AG20443 (cell line): ENCODE measurements at regions not wholly inside any gene's neighbourhood (a gene's known extent, or its start where the extent isn't known, plus 50 kb on each side); places are given as distances from the start of the nearest gene placed in this dataset.
A peak's percentile ranks its signal among the peaks of the same experiment; 100 is the strongest.
"Not testable (repeated sequence)": the region's sequence is repeated elsewhere in the genome, so short reads cannot be mapped to it uniquely, and the experiment has no call there.

Source experiments
- DNase-seq: peaks from one replicate; pipeline ENCODE4 v3.0.0; 2012; ENCODE audit warnings: low spot score, mixed read lengths

DNA sequence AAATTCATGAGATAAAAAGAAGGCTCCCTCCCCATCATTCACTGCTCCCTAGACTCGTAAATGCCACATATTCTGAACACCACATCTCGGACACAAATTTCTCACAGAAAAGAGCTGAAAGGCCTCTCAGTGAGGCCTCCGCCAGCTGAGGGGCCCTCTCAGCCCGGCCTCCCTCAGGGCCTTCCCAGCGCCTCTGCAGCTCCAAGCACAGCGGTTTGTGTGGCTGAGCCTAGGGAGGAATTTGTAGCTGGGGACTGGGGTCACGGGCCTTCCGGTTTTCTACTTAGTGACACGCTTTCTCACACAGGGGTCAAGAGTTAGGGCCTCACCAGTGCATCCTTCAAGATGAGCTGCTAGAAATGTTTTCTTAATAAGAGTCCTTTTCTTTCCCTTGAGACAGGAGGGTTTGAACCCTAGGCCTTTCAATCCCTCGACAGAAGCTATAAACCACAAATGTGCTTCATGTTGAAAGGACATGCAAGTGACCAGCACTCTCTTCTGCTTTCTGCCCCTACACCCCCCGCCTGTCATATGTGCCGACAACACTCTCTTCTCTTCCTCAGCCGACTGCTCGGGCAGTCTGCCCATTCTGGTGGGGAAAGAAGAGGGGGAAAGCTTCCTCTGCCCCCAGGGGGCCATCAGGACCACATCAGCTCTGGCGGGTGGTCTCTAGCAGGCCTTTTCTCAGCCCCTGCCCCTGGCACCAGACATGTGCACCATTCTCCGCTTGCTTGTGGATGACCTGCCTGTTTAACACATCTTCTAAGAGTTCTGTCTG, 104.9 kb downstream of the CHIC2 start:
- no peak for DNase-seq

DNA sequence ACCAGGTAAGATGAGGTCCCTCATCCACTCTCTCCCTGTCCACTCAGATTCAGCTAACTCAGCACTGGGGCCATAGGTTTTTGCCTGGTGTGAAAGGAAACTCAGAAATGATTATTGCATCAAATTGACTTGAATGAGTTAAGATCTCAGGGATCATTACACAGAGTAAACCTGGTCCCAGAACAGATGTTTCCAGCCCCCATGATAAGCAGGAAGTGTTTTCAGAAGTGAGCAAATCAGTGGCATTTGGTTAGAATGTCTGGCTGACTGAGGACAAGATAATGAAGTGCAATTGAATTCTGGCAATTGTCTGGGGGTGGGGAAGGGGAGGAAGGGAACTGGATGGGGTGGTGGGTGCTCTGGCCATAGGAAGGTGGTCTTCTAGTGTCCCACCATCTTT, 108.0 kb downstream of the CHIC2 start:
- no peak for DNase-seq

DNA sequence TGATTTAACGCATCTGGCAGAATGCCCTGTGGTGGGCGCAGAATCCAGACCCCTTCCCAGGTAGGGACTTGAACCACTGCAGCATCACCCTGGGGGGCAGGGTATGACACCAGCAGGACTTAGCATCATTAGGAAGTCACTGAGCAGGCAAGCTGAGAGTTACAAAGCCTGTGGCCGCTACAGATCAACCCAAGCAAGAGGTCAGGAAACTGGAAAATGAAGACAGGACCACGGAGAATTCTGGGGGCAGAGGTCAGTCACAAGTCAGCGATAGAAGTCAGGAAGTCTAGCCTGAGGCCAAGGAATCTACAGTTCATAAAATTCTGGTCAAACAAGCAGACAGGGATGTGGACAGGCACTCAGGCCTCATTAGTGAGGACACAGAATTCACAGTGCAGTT, 108.4 kb downstream of the CHIC2 start:
- DNase-seq: no peak

DNA sequence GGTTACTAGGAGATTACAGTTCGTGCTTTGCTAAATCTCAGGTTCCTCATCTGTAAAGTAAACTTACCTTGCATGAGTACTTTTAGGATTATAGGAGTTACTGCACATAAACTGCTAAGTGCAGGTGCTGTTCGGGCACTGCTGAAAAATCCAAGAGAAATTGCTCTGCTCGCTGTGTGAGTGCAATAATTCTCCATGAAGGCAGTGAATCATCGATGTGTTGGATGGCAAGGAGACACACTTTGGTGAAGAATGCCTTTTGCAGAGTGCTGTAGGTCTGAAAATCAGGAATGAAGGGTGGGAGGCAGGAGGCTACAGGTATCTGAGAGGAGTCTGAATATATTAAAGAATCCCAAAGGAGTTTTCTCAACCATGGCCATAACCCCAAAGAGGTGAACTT, 113.0 kb downstream of the CHIC2 start:
- no peak for DNase-seq

DNA sequence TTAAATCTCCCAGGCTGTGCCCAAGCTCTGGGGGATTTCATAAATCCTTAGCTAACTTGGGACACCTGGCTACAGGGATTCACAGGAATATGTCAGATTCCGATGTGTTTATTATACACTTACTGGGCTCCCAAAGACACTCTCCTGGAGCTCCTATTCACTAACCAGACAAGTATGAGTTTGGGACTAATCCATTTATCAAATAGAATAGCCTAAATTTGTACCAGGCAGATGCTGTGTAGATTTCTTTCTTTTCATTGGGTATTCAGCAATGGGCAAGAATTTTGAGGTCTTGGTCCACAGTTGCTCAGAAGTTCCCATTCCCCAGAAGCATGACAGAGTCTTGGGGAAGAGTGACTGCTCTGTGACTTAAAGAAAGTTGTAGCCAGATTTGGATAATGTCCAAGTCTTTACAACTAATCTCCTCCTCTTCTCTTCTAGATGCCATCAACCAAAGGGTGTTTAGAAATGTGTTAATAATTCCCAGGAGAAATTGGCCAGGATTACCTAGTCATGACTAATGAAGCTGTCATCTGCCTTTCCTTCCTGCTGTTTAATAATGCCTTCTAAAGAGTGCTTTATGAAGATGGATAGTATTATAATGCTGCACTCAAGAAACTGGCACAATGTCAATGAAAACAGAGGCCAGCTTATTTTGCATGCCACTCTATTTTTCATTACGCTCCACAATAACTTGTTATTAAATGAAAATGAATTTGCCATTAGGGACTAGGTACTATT, 120.9 kb downstream of the CHIC2 start:
- DNase-seq: peak; percentile 24

DNA sequence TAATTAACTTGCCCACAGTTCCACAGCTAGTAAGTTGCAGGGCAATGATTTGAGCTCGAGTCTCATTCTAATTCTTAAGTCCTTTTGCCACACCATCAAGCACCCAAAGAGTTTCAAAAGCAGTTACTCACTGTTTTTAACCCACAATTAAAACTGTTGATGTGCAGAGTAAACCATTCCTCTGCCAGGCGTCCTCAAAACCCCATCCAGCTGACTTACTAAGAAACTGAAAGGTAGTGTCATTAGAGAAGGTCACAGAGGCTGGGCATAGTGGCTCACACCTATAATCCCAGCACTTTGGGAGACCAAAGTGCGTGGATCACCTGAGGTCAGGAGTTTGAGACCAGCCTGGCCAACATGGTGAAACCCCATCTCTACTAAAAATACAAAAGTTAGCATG, 121.7 kb downstream of the CHIC2 start:
- DNase-seq: no peak

DNA sequence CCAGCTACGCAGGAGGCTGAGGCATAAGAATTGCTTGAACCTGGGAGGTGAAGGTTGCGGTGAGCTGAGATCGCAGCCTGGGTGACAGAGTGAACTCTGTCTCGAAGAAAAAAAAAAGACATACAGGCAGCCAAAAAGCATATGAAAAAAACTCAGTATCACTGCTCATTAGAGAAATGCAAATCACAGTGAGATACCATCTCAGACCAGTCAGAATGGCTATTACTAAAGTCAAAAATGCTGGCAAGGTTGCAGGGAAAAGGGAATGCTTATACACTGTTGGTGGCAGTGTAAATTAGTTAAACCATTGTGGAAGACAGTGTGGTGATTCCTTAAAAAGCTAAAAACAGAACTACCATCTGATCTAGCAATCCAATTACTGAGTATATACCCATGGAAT, 123.1 kb downstream of the CHIC2 start:
- DNase-seq: no peak

DNA sequence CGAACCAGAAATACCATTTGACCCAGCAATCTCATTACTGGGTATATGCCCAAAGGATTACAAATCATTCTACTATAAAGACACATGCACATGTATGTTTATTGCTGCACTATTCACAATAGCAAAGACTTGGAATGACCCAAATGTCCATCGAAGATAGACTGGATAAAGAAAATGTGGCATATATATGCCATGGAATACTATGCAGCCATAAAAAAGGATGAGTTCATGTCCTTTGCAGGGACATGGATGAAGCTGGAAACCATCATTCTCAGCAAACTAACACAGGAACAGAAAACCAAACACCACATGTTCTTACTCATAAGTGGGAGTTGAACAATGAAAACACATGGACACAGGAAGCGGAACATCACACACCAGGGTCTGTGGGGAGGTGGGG, 124.5 kb downstream of the CHIC2 start:
- DNase-seq: not testable (repeated sequence)

DNA sequence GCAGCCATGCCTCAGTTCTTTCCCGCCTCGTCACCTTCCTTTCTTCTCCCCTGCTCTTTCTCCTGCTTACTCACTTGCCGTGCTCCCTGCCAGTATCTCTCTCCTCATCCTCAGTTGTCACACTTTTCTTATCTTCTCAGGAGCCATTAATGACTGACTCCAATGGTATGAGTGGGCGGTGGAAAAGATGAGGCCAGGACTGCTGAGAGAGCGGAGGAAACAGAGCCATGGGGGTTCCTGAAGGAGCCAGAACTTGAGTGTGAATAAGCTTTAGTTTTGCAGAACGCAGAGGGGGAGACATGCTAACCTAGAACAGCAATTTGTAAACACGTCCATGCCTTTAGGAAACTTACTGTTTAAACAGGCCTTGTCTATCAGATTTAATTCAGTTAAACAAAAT, 126.5 kb downstream of the CHIC2 start:
- peak; percentile 47 for DNase-seq

DNA sequence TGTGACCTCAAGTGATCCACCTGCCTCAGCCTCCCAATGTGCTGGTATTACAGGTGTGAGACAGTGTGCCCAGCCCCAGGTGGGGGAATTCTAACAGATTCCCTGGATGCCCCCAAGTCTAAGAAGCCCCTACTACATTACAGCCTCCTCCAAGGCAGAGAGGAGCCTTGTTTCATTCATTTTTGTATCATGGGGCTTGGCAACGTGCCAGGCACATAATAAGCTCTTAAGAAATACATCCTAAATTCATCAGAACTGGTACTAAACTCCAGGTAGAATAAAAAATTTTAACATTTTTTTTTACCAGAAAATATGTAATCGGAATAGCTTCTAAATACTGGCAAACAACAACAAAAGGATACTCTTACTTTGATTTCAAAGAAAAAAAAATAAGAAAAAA, 127.1 kb downstream of the CHIC2 start:
- DNase-seq: no peak

DNA sequence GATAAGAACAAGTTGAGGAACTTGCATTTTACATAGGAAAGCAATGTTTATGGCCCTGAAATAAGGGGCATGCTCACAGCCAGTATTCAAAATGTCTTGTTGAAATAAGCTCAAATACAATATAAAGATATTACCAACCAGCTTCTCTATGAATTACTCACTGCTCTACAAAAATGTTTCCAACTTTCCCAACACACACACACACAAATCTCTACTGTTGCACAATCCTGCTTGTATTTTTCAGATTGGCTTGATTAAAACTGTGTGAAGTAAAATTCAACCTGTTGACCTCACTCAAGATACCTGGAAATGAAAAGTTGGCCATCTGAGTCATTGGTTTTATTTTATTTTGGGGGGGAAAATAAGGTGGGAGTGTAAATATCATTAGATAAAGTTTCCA, 128.6 kb downstream of the CHIC2 start:
- peak; percentile 46 for DNase-seq

DNA sequence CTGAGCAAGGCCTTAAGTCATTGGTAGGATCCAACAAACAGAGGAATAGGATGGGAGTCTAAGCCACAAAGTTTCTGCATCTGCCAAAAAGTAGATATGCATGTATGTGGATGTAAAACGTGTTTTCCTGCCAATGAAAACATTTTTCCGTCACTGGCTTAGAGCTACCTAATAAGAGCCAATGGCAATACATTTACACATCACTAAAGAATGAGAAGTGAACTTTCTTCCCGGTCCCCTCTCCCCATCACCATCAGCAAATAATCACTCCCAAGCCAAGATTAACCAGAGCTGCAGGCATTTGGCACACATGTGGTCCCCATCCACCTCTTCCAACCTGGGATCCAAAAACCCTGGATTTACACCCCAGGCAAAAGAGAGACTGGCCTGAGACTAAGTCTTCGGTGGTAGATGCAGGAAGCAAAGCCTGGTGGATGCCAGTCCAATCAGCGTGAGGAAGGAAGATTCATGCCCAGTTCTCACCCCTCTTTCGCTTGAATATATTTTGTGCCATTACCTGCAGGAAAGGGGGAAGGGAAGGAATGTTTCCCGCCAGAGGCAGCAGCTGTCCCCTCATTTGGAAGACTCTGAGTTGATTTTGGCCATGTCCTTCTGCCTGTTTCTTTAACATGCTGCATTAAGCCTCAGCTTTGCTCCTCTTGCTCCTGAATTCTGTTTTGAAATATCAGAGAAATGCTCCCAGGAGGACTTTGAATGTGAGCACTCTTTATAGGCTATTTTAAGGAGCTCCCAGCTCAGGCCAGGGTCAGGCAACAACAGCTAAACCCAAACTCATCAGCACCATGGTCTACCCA, 131.4 kb downstream of the CHIC2 start:
- DNase-seq: peak; percentile 56

DNA sequence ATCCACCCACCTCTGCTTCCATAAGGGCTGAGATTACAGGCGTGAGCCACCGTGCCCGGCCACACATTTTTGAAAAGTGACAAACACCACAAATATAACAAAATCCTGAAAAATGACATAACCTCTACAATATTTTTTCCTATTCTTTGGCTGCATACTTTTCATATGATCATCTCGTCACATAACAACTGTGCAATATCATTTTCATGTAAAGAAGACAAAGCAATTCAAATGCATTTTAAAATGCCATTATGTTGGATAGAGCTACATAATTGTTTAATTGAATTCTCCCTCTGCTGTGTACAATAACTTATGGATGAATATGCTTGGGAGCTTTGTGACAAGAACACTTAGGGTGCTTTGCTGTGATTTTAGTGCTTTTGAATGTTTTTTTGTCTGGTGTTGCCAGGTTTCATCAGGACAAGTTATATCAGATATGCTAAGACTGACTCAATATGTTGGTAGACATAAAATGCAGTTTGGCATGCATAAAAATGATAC, 132.9 kb downstream of the CHIC2 start:
- DNase-seq: no peak

DNA sequence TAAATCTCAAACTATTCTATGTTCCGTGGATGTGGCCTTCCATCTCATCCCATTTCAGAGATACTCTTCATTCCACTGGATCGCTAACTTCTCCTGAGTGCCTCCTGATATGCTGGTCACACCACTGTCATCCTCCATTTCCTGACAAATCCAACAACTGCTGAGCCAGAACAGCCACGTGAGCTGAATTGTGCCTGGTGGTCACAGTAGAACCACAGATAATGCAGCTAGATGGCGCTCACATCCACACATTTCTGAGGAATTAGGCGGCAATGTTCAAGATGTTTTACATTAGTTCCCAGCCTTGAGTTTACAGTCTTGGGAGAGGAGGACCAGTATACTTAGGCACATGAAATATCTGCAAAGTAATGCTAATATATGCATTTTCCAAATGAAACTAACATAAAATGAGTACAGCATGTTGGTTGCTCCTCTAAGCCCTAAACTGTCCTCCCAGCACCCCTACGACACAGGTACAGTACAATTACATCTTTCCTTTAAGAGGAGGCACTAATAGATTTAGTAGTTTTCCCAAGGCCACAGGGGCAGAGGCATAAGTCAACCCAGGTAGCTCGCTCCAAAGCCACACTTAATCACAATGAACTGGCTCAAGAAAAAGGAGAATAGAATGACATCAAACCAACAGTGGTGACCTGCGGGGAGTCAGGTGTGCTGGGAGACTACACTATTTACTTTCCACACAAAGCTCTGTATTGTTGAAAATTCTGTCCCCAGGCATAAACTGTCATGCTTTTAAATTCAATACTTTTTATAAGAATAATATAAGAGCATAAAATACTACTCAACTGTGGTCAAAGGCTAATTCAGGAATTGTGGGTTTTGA, 134.2 kb downstream of the CHIC2 start:
- DNase-seq: peak; percentile 86

DNA sequence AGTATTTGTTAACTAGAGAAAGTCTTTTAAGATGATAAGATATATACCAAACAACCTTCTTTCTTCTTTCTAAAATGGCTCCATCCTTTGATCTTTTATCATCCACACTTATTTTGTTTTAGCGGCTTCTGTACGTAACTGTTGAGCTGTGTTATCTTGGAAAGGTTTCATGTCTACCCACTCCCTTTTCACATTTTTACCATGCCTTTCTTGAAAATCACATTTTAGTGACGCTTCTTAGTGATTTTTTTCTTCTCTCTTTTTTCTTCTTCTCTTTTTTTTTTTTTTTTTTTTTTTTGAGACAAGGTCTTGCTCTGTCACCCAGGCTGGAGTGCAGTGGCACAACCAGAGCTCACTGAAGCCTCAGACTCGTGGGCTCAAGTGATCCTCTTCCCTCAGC, 135.1 kb downstream of the CHIC2 start:
- no peak for DNase-seq

DNA sequence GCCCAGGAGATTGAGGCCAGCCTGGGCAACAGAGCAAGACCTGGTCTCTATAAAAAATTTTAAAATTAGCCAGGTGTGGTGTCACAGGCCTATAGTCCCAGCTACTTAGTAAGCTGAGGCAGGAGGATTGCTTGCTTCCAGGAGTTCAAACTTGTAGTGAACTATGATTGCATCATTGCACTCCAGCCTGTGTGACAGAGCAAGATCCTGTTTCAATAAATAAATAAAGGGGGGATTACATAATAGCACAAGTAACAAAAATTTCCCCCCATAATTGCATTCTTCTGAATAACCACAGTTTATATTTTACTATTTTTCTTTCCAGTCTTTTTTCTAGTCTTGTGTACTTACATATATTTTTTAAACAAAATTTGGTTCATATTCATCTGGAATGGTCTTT, 135.6 kb downstream of the CHIC2 start:
- no peak for DNase-seq

DNA sequence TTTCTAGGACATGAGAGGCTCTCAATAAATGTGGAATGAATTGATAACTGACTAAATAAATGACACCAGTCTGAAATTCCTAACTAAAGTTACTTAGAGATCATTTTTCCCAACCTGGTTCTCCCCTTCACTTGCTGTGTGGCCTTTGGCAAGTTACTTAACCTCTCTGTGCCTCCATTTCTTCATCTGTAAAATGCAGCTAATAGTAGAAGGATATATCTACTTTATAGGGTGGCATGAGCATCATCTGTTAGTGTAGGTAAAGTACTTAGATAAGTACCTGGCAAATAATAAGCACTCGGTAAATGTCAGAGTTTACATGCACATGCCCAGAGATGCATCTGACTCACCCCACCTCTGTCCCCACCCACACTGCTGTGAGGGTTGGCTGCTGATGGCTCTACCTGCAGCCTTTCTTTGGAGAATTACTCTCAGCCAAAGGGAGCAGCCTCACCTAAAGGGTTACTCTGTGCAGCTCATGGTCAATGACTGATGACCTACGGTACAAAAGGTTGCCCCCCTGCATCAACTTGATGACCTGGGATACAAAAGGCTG, 139.3 kb downstream of the CHIC2 start:
- no peak for DNase-seq

DNA sequence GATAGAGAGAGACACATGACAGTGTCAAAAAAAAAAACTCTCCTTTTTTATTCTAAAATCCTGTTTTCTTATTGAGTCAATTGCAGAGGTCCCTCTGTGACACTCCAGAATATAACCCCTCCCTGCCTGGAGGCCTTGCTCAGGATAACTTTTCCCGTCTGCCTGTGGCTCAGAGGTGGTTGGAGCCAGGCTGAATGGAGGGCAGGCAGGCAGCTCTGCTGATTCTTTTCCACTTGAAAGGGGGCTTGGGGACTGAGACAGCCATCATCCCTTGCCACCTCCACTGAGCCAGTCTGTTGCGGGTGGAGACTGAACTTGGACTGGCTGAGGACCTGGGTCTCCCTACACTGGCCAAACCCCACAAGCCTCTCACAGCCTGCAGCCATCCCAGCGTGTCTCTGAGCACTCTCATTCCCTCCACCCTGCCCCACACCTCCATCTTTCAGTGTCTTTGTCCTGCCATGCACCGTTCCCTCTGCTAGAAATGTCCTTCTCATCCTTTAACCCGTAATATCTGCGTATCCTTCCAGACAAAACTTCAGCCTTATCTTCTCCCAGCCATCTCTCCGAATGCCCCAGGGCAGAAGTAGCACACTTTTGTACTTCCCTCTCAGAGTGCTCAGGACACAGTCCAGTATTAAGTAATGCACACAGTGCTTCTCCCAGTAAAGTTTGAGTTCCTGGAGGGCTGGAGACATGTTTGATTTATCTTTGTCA, 139.9 kb downstream of the CHIC2 start:
- DNase-seq: no peak

DNA sequence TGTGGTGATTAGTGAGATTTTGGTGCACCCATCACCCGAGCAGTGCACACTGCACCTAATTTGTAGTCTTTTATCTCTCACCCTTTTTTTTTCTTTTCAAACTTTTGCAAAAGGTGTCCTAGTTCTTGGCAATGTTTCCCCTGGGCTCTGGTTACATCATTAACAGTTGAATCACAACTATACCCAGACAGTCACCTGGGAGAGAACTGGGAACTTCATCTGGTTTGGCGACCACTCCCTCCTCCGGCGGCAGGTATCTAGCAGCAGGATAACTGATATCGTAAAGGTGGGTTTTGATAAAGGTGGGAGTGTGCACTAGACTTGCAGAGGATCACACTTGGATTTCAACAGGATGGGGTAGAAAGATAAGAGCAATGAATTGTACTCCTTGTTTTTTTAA, 140.5 kb downstream of the CHIC2 start:
- no peak for DNase-seq

DNA sequence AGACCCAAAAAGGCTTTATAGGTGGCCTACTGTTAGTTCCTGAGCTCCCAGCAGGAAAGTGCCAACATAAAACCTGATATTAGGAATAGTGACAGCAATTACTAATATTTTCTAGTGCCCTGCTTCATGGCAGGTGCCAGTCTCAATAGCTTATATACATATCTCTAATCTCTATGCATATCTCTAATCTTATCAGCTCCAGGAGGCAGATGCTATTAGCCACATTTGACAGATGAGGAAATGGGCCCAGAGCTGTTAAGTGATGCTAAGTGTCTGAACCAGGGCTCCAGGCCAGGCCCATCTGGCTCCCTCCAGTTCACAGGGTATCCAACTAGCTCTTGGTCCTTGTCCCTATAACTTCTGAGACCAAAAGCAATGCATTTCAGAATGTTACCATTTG, 142.5 kb downstream of the CHIC2 start:
- DNase-seq: no peak

DNA sequence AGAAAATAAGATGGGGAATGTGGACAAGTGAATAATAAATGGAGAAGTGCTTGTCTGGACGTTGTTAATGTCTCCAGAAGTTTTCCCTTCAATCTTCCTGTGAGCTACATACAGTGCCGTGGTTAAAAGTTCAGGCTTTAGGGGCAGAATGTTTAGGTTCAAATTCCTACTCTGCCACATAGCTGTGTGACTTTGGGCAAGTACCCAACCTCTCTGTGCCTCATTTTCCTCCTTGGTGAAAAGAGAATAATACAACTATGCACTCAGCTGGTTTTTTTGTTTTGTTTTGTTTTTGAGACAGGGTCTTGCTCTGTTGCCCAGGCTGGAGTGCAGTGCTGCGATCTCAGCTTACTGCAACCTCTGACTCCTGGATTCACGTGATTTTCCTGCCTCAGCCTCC, 143.5 kb downstream of the CHIC2 start:
- DNase-seq: no peak
